DND-41 (cell line): ENCODE measurements at regions not wholly inside any gene's neighbourhood (a gene's known extent, or its start where the extent isn't known, plus 50 kb on each side); places are given as distances from the start of the nearest gene placed in this dataset.

Experiments
- EZH2 ChIP-seq: IDR thresholded peaks from 3 replicates; pipeline ENCODE4 v1.6.1; 2012; ENCODE audit warnings: borderline replicate concordance, low read depth, mild to moderate bottlenecking, moderate library complexity, low read length, inconsistent platforms; ENCODE audit not compliant: severe bottlenecking
- TF ChIP-seq, protein P1 (sequence below): IDR thresholded peaks from 2 replicates; pipeline ENCODE4 v1.5.1; 2012; ENCODE audit warnings: borderline replicate concordance, low read length, moderate library complexity, mild to moderate bottlenecking; ENCODE audit not compliant: poor library complexity, severe bottlenecking; ENCODE audit errors: extremely low read depth

GRCh38 chr2:176687944-176688343 is 418.7 kb downstream of the MTX2 start:
- TF ChIP-seq, protein P1, sequence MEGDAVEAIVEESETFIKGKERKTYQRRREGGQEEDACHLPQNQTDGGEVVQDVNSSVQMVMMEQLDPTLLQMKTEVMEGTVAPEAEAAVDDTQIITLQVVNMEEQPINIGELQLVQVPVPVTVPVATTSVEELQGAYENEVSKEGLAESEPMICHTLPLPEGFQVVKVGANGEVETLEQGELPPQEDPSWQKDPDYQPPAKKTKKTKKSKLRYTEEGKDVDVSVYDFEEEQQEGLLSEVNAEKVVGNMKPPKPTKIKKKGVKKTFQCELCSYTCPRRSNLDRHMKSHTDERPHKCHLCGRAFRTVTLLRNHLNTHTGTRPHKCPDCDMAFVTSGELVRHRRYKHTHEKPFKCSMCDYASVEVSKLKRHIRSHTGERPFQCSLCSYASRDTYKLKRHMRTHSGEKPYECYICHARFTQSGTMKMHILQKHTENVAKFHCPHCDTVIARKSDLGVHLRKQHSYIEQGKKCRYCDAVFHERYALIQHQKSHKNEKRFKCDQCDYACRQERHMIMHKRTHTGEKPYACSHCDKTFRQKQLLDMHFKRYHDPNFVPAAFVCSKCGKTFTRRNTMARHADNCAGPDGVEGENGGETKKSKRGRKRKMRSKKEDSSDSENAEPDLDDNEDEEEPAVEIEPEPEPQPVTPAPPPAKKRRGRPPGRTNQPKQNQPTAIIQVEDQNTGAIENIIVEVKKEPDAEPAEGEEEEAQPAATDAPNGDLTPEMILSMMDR: no peak
- TF ChIP-seq EZH2: no peak
